IPS-18c (cell line): ENCODE measurements at regions not wholly inside any gene's neighbourhood (a gene's known extent, or its start where the extent isn't known, plus 50 kb on each side); places are given as distances from the start of the nearest gene placed in this dataset.

Experiments used
- H3K4me3 ChIP-seq: 2 replicates; pipeline ENCODE4 v1.7.0; 2013; ENCODE audit warnings: low read depth, mild to moderate bottlenecking, low read length, moderate library complexity; ENCODE audit not compliant: insufficient read depth
- H3K9me3 ChIP-seq: one replicate; pipeline ENCODE4 v1.6.1; 2013; ENCODE audit warnings: mild to moderate bottlenecking, low read length, moderate library complexity; ENCODE audit not compliant: control insufficient read depth, insufficient read depth

- Histone ChIP-seq H3K9me3 (no peaks in the 10 kb centered on the region), H3K4me3 (no peak overlapping the region)
Observed at GRCh38 chr12:115132905-115133304, 448.9 kb upstream of the TBX3 start.

- Histone ChIP-seq H3K9me3 (no peaks in the 10 kb centered on the region), H3K4me3 (no peak overlapping the region)
Observed at GRCh38 chr12:115132145-115132544, 448.2 kb upstream of the TBX3 start.

GRCh38 chr12:115129727-115130126, 445.8 kb upstream of the TBX3 start:
- no peaks in the 10 kb centered on the region for H3K9me3 ChIP-seq
- H3K4me3 ChIP-seq = no peak overlapping the region

GRCh38 chr12:115121053-115121452, 437.1 kb upstream of the TBX3 start:
- Histone ChIP-seq H3K4me3 (no peak overlapping the region), H3K9me3 (no peaks in the 10 kb centered on the region)

- H3K9me3 ChIP-seq = no peaks in the 10 kb centered on the region
- H3K4me3 ChIP-seq = no peak overlapping the region
Observed at GRCh38 chr12:115118177-115118724, 434.3 kb upstream of the TBX3 start.

- Histone ChIP-seq H3K9me3 (no peaks in the 10 kb centered on the region), H3K4me3 (no peak overlapping the region)
Observed at GRCh38 chr12:115114140-115114539, 430.2 kb upstream of the TBX3 start.

- H3K9me3 ChIP-seq = no peaks in the 10 kb centered on the region
- H3K4me3 ChIP-seq = no peak overlapping the region
Observed at GRCh38 chr12:115109863-115110262, 425.9 kb upstream of the TBX3 start.

- no peak overlapping the region for H3K4me3 ChIP-seq
- no peaks in the 10 kb centered on the region for H3K9me3 ChIP-seq
Observed at GRCh38 chr12:115108129-115109100, 424.4 kb upstream of the TBX3 start.

- Histone ChIP-seq H3K4me3 (no peak overlapping the region), H3K9me3 (no peaks in the 10 kb centered on the region)
Observed at GRCh38 chr12:115103884-115104883, 420.2 kb upstream of the TBX3 start.

GRCh38 chr12:115102450-115102849, 418.5 kb upstream of the TBX3 start:
- Histone ChIP-seq H3K4me3 (no peak overlapping the region), H3K9me3 (no peaks in the 10 kb centered on the region)

- Histone ChIP-seq H3K9me3 (no peaks in the 10 kb centered on the region), H3K4me3 (no peak overlapping the region)
Observed at GRCh38 chr12:115101520-115101919, 417.5 kb upstream of the TBX3 start.

- Histone ChIP-seq H3K4me3 (no peak overlapping the region), H3K9me3 (no peaks in the 10 kb centered on the region)
Observed at GRCh38 chr12:115097416-115097815, 413.4 kb upstream of the TBX3 start.

GRCh38 chr12:115096588-115097397, 412.8 kb upstream of the TBX3 start:
- Histone ChIP-seq H3K9me3 (no peaks in the 10 kb centered on the region), H3K4me3 (no peak overlapping the region)

GRCh38 chr12:115095073-115095748, 411.2 kb upstream of the TBX3 start:
- no peaks in the 10 kb centered on the region for H3K9me3 ChIP-seq
- no peak overlapping the region for H3K4me3 ChIP-seq

GRCh38 chr12:115094163-115094816, 410.3 kb upstream of the TBX3 start:
- H3K9me3 ChIP-seq = no peaks in the 10 kb centered on the region
- H3K4me3 ChIP-seq = no peak overlapping the region

GRCh38 chr12:115093261-115093660, 409.3 kb upstream of the TBX3 start:
- no peak overlapping the region for H3K4me3 ChIP-seq
- no peaks in the 10 kb centered on the region for H3K9me3 ChIP-seq
